Loucy (cell line): ENCODE measurements at regions not wholly inside any gene's neighbourhood (a gene's known extent, or its start where the extent isn't known, plus 50 kb on each side); places are given as distances from the start of the nearest gene placed in this dataset.

ENCODE experiments used
- H2AFZ ChIP-seq: fragments of 200-600 bp; sonication (generic); 2 replicates; pipeline ENCODE4 v1.6.0; 2016; ENCODE audit warnings: antibody characterized with exemption, mild to moderate bottlenecking, low read length, moderate library complexity
- H3F3A ChIP-seq: fragments of 200-600 bp; 2 replicates; pipeline ENCODE4 v1.6.0; 2016; ENCODE audit warnings: antibody characterized with exemption, low read depth, mild to moderate bottlenecking
- H3K27me3 ChIP-seq: fragments of 200-600 bp; sonication (generic); 2 replicates; pipeline ENCODE4 v1.6.1; 2014; ENCODE audit warnings: low read length, mild to moderate bottlenecking; ENCODE audit not compliant: insufficient read depth, poor library complexity, severe bottlenecking
- H3K36me3 ChIP-seq: fragments of 200-600 bp; sonication (generic); 2 replicates; pipeline ENCODE4 v1.6.1; 2016; ENCODE audit warnings: low read length; ENCODE audit not compliant: insufficient read depth
- H3K4me1 ChIP-seq: fragments of 200-600 bp; sonication (generic); 2 replicates; pipeline ENCODE4 v1.5.1; 2014; ENCODE audit warnings: low read length, mild to moderate bottlenecking; ENCODE audit not compliant: insufficient read depth, poor library complexity, severe bottlenecking
- H3K4me2 ChIP-seq: fragments of 200-600 bp; sonication (generic); 2 replicates; pipeline ENCODE4 v1.6.0; 2014; ENCODE audit warnings: antibody characterized with exemption, low read length, low read depth, mild to moderate bottlenecking; ENCODE audit not compliant: poor library complexity, severe bottlenecking
- H3K4me3 ChIP-seq: fragments of 200-600 bp; sonication (generic); 2 replicates; pipeline ENCODE4 v1.5.1; 2014; ENCODE audit warnings: low read length, mild to moderate bottlenecking, mixed read lengths; ENCODE audit not compliant: poor library complexity, severe bottlenecking
- H3K79me2 ChIP-seq: fragments of 200-600 bp; sonication (generic); 2 replicates; pipeline ENCODE4 v1.6.1; 2014; ENCODE audit warnings: low read length; ENCODE audit not compliant: insufficient read depth
- H3K9ac ChIP-seq: fragments of 200-600 bp; sonication (generic); 2 replicates; pipeline ENCODE4 v1.6.0; 2014; ENCODE audit warnings: mild to moderate bottlenecking, low read depth, low read length, moderate library complexity; ENCODE audit not compliant: poor library complexity, severe bottlenecking
- H3K9me2 ChIP-seq: fragments of 200-600 bp; sonication (generic); replicated peaks from 2 replicates; pipeline ENCODE4 v1.6.1; 2016; ENCODE audit warnings: low read depth, low read length, mixed read lengths
- H3K9me3 ChIP-seq: fragments of 200-600 bp; sonication (generic); 2 replicates; pipeline ENCODE4 v1.6.1; 2014; ENCODE audit warnings: mild to moderate bottlenecking, antibody characterized with exemption, low read length, low read depth; ENCODE audit not compliant: insufficient read depth
- H4K20me1 ChIP-seq: fragments of 200-600 bp; sonication (generic); 2 replicates; pipeline ENCODE4 v1.6.0; 2014; ENCODE audit warnings: antibody characterized with exemption, low read length, mild to moderate bottlenecking; ENCODE audit not compliant: insufficient read depth, poor library complexity, severe bottlenecking
- CTCF ChIP-seq: fragments of 200-600 bp; sonication (generic); conservative IDR thresholded peaks from 2 replicates; pipeline ENCODE4 v1.5.1; 2014; ENCODE audit warnings: mild to moderate bottlenecking, antibody characterized with exemption, low read length
- EZH2phosphoT487 ChIP-seq: fragments of 200-600 bp; IDR thresholded peaks from 2 replicates; pipeline ENCODE4 v1.6.1; 2018; ENCODE audit warnings: antibody characterized with exemption, mild to moderate bottlenecking, moderate library complexity, borderline replicate concordance

GRCh38 chr1:168824418-168825065 lies 95.5 kb upstream of the DPT start:
- no peaks in the 10 kb centered on the region for H3K36me3 ChIP-seq
- no peaks in the 10 kb centered on the region for H3K9me3 ChIP-seq
- H3F3A ChIP-seq, result no peaks in the 10 kb centered on the region
- TF ChIP-seq EZH2phosphoT487 (no peak), CTCF (no peak)
- no peaks in the 10 kb centered on the region for H3K79me2 ChIP-seq
- no peaks in the 10 kb centered on the region for H4K20me1 ChIP-seq
- no peak overlapping the region for H2AFZ ChIP-seq
- H3K4me2 ChIP-seq, result no peak overlapping the region
- no peak overlapping the region for H3K4me3 ChIP-seq
- no peaks in the 10 kb centered on the region for H3K9me2 ChIP-seq
- no peaks in the 10 kb centered on the region for H3K4me1 ChIP-seq
- no peaks in the 10 kb centered on the region for H3K27me3 ChIP-seq
- H3K9ac ChIP-seq, result no peak overlapping the region

GRCh38 chr1:168825129-168825528 lies 96.1 kb upstream of the DPT start:
- H3K9ac ChIP-seq, result no peak overlapping the region
- H3K79me2 ChIP-seq, result no peaks in the 10 kb centered on the region

GRCh38 chr1:168825820-168826219 lies 96.8 kb upstream of the DPT start:
- Histone ChIP-seq H3K9ac (no peak overlapping the region), H3K4me1 (no peaks in the 10 kb centered on the region), H3K9me3 (no peaks in the 10 kb centered on the region), H3K27me3 (no peaks in the 10 kb centered on the region), H3F3A (no peaks in the 10 kb centered on the region), H3K9me2 (no peaks in the 10 kb centered on the region), H3K4me2 (no peak overlapping the region), H3K36me3 (no peaks in the 10 kb centered on the region), H4K20me1 (no peaks in the 10 kb centered on the region), H2AFZ (no peak overlapping the region), H3K79me2 (no peaks in the 10 kb centered on the region), H3K4me3 (no peak overlapping the region)
- TF ChIP-seq EZH2phosphoT487, result no peak
- no peak for TF ChIP-seq CTCF

More at GRCh38 chr1:168825129-168825528, 96.1 kb upstream of the DPT start:
- no peak overlapping the region for H3K4me3 ChIP-seq
- no peak overlapping the region for H2AFZ ChIP-seq
- no peaks in the 10 kb centered on the region for H3K36me3 ChIP-seq
- no peaks in the 10 kb centered on the region for H3F3A ChIP-seq
- TF ChIP-seq EZH2phosphoT487 (no peak), CTCF (no peak)
- no peaks in the 10 kb centered on the region for H3K9me3 ChIP-seq
- H4K20me1 ChIP-seq, result no peaks in the 10 kb centered on the region
- H3K4me2 ChIP-seq, result no peak overlapping the region
- H3K27me3 ChIP-seq, result no peaks in the 10 kb centered on the region
- no peaks in the 10 kb centered on the region for H3K4me1 ChIP-seq
- H3K9me2 ChIP-seq, result no peaks in the 10 kb centered on the region
